IMR-90 (cell line): ENCODE measurements at regions not wholly inside any gene's neighbourhood (a gene's known extent, or its start where the extent isn't known, plus 50 kb on each side); places are given as distances from the start of the nearest gene placed in this dataset.

ENCODE experiments used
- ATAC-seq: fragments of 200-7000 bp; cut with Tn5 transposase; 2 replicates; pipeline ENCODE4 v1.9.1; 2020; ENCODE audit warnings: low read depth, mild to moderate bottlenecking, moderate library complexity
- BruUV-seq: library from RNA; stranded (reverse); fragments of 400-500 nt; replicated peaks from 2 replicates; lab custom pipeline; 2021; lab: Mats Ljungman, UMichigan
- CTCF ChIA-PET: fragments of 300-600 bp; formaldehyde crosslinking; extraction: SDS; loops from one replicate; lab custom pipeline; 2021; ENCODE audit warnings: antibody characterized with exemption; lab: Yijun Ruan, JAX
- POLR2A ChIA-PET: fragments of 300-600 bp; sonication (Branson Sonifier 250); formaldehyde crosslinking; loops from one replicate; lab custom pipeline; 2022; ENCODE audit warnings: antibody characterized with exemption; ENCODE audit not compliant: unreplicated experiment; lab: Charles Lee
- DNase-seq: peaks from one replicate; pipeline ENCODE4 v3.0.0; 2013
- H2AFZ ChIP-seq: replicated peaks from 2 replicates; pipeline ENCODE3; 2013; ENCODE audit warnings: low read length, mild to moderate bottlenecking; ENCODE audit not compliant: poor library complexity
- H2AK5ac ChIP-seq: 2 replicates; pipeline ENCODE4 v1.6.1; 2013; ENCODE audit warnings: low read depth, low read length, inconsistent platforms
- H2AK9ac ChIP-seq: replicated peaks from 2 replicates; pipeline ENCODE3; 2013; ENCODE audit warnings: mild to moderate bottlenecking, low read depth, low read length, moderate library complexity; ENCODE audit not compliant: poor library complexity
- H2BK120ac ChIP-seq: 2 replicates; pipeline ENCODE4 v1.6.1; 2013; ENCODE audit warnings: low read depth, low read length, inconsistent platforms
- H2BK15ac ChIP-seq: 3 replicates; pipeline ENCODE4 v1.6.1; 2013; ENCODE audit warnings: low read depth, low read length, inconsistent platforms
- H2BK20ac ChIP-seq: 2 replicates; pipeline ENCODE4 v1.6.1; 2013; ENCODE audit warnings: low read depth, mild to moderate bottlenecking, inconsistent platforms, low read length, moderate library complexity
- H2BK5ac ChIP-seq: 2 replicates; pipeline ENCODE4 v1.6.1; 2013; ENCODE audit warnings: mild to moderate bottlenecking, low read depth, low read length, inconsistent platforms; ENCODE audit not compliant: poor library complexity, severe bottlenecking
- H3K14ac ChIP-seq: replicated peaks from 2 replicates; pipeline ENCODE4 v1.6.1; 2013; ENCODE audit warnings: low read depth, low read length, inconsistent platforms
- H3K18ac ChIP-seq: 2 replicates; pipeline ENCODE4 v1.6.1; 2013; ENCODE audit warnings: low read depth, low read length, control low read depth
- H3K23ac ChIP-seq: 2 replicates; pipeline ENCODE4 v1.6.1; 2013; ENCODE audit warnings: low read depth, low read length, inconsistent platforms
- H3K27ac ChIP-seq: 2 replicates; pipeline ENCODE4 v1.5.1; 2013; ENCODE audit warnings: mild to moderate bottlenecking, control low read depth, low read length; ENCODE audit not compliant: insufficient read depth
- H3K27me3 ChIP-seq: 2 replicates; pipeline ENCODE4 v1.6.1; 2013; ENCODE audit warnings: low read length; ENCODE audit not compliant: control insufficient read depth, insufficient read depth
- H3K36me3 ChIP-seq: 2 replicates; pipeline ENCODE4 v1.6.1; 2013; ENCODE audit warnings: low read length, mixed read lengths; ENCODE audit not compliant: control insufficient read depth, insufficient read depth
- H3K4ac ChIP-seq: 2 replicates; pipeline ENCODE4 v1.6.1; 2013; ENCODE audit warnings: low read depth, low read length, inconsistent platforms
- H3K4me1 ChIP-seq: 2 replicates; pipeline ENCODE4 v1.6.1; 2013; ENCODE audit warnings: low read length, mixed read lengths; ENCODE audit not compliant: control insufficient read depth, insufficient read depth
- H3K4me2 ChIP-seq: 2 replicates; pipeline ENCODE4 v1.6.1; 2013; ENCODE audit warnings: low read depth, mild to moderate bottlenecking, control low read depth, low read length, moderate library complexity
- H3K4me3 ChIP-seq: 2 replicates; pipeline ENCODE4 v1.5.1; 2013; ENCODE audit warnings: low read depth, mild to moderate bottlenecking, control low read depth, low read length, moderate library complexity; ENCODE audit not compliant: insufficient read depth
- H3K56ac ChIP-seq: 2 replicates; pipeline ENCODE4 v1.6.1; 2013; ENCODE audit warnings: low read length, inconsistent platforms; ENCODE audit not compliant: insufficient read depth; ENCODE audit errors: extremely low read depth
- H3K79me1 ChIP-seq, 2 experiments: 2 replicates each; pipeline ENCODE4 v1.6.1; 2013; ENCODE audit warnings: low read length in 2 of 2, inconsistent platforms in 1 of 2, low read depth in 1 of 2
- H3K9ac ChIP-seq: 2 replicates; pipeline ENCODE4 v1.6.1; 2013; ENCODE audit warnings: low read depth, low read length, control low read depth
- H3K9me1 ChIP-seq: 2 replicates; pipeline ENCODE4 v1.6.1; 2013; ENCODE audit warnings: low read length, inconsistent platforms; ENCODE audit not compliant: insufficient read depth
- H3K9me3 ChIP-seq: 2 replicates; pipeline ENCODE4 v1.6.1; 2013; ENCODE audit warnings: low read length; ENCODE audit not compliant: control insufficient read depth, insufficient read depth
- H4K20me1 ChIP-seq: 2 replicates; pipeline ENCODE4 v1.6.1; 2013; ENCODE audit warnings: low read length, inconsistent platforms; ENCODE audit not compliant: insufficient read depth
- H4K5ac ChIP-seq: 2 replicates; pipeline ENCODE4 v1.6.1; 2013; ENCODE audit warnings: mild to moderate bottlenecking, low read depth, low read length, control low read depth
- H4K8ac ChIP-seq, 2 experiments: 2 replicates each; pipeline ENCODE4 v1.6.1; 2013; ENCODE audit warnings: low read depth in 2 of 2, low read length in 2 of 2, control low read depth in 1 of 2, inconsistent platforms in 1 of 2
- H4K91ac ChIP-seq: 2 replicates; pipeline ENCODE4 v1.6.1; 2013; ENCODE audit warnings: low read depth, low read length, inconsistent platforms; ENCODE audit not compliant: insufficient read depth
- FOS ChIP-seq: fragments of 150-350 bp; IDR thresholded peaks from 2 replicates; pipeline ENCODE4 v1.6.1; 2016; ENCODE audit warnings: low read depth, low read length
- RAD21 ChIP-seq: IDR thresholded peaks from 2 replicates; pipeline ENCODE4 v1.6.1; 2012; ENCODE audit warnings: low read length, improper control_type of control experiment
- USF2 ChIP-seq: fragments of 150-350 bp; IDR thresholded peaks from 2 replicates; pipeline ENCODE4 v1.6.1; 2017; ENCODE audit warnings: mild to moderate bottlenecking, antibody characterized with exemption, low read length, low read depth
- WGBS, 2 experiments: methylation state at CpG; one replicate each; pipeline versions ENCODE4 v1.1.5 to v1.1.7; 2013; ENCODE audit warnings: missing lambda C conversion rate in 2 of 2; ENCODE audit not compliant: insufficient read length in 1 of 2; ENCODE audit errors: extremely low coverage in 2 of 2; 5-methylcytosine and 5-hydroxymethylcytosine counted together
- dilution Hi-C: fragments of 300-500 bp; cut with HindIII; formaldehyde crosslinking; loops from one replicate; pipeline ENCODE4 v1.14.3; 2018; ENCODE audit warnings: low sequenced_read_pairs; ENCODE audit not compliant: unreplicated experiment
- in situ Hi-C: fragments of 300-500 bp; cut with MboI; formaldehyde crosslinking; loops from 3 replicates; pipeline ENCODE4 v1.14.3; 2019; ENCODE audit warnings: low sequenced_read_pairs, inconsistent platforms, mixed read lengths
- intact Hi-C: fragments of 100-400 bp; cut with micrococcal nuclease; formaldehyde crosslinking; loops from 2 replicates; pipeline ENCODE4 v1.10.0; 2022

DNA sequence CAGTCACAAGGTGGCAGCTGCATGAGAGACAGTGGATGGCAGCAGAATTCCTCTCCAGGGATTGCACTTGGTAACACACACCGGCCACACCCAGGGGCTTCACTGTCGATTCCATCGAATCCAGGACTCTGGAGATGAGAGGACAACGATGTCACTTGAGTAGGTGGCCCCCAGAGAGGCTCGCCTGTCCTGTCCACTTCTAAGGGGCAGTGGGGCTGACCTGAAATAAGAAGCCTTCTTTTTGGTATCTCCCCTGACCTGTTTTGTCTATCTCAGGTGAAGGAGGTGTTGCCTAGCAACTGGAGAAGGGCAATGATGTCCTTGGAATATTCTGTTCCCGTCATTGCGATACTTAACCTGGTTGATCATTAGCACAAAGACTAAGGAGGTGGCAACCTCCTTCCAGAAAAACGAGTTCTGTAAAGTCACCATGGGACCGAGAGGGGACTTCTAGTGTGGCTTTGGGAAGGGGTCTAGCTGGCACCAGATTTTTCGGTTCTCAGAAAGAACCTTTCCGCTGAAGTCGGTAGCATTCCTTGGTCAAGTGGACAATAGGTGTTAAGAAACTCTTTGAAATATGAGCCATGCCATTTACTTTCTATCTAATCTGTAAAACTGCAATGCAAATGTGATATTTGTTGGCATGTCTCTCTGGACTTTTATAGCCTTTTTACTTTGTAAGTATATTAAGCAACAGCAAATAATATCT, 85.2 kb upstream of the TMPRSS2 start:
- H2BK20ac ChIP-seq: no peak overlapping the region
- peaks cover 27% of the 10 kb centered on the region for H3K27me3 ChIP-seq
- no peaks in the 10 kb centered on the region for H3K79me1 ChIP-seq
- H2AK5ac ChIP-seq: no peak overlapping the region
- H3K27ac ChIP-seq: no peak overlapping the region
- ATAC-seq: no peak
- 49% methylated on average over 8 of the region's 12 CpGs; no CpG with 5 or more reads in 1 of the 2 experiments for WGBS, 2 experiments
- H3K14ac ChIP-seq: no peak overlapping the region
- no peaks in the 10 kb centered on the region for H3K36me3 ChIP-seq
- H3K4me2 ChIP-seq: no peak overlapping the region
- no peak overlapping the region for H3K9ac ChIP-seq
- H2BK15ac ChIP-seq: no peak overlapping the region
- H3K4me3 ChIP-seq: no peak overlapping the region
- in situ Hi-C loops: no loop called here
- BruUV-seq: no TSS peak
- H3K4ac ChIP-seq: no peak overlapping the region
- no peak overlapping the region for H2BK5ac ChIP-seq
- H3K9me1 ChIP-seq: no peaks in the 10 kb centered on the region
- H4K5ac ChIP-seq: no peak overlapping the region
- dilution Hi-C loops: no loop called here
- DNase-seq: no peak
- H2BK120ac ChIP-seq: no peak overlapping the region
- no peaks in the 10 kb centered on the region for H3K9me3 ChIP-seq
- no peak for TF ChIP-seq FOS
- TF ChIP-seq RAD21: no peak
- no peak for TF ChIP-seq USF2
- H4K91ac ChIP-seq: no peak overlapping the region
- no peak overlapping the region for H3K23ac ChIP-seq
- ChIA-PET POLR2A (no interaction called here), CTCF (no interaction called here)
- H4K8ac ChIP-seq: no peak overlapping the region
- H2AFZ ChIP-seq: no peak overlapping the region
- intact Hi-C loops: no loop called here
- H3K56ac ChIP-seq: no peak overlapping the region
- H4K20me1 ChIP-seq: no peaks in the 10 kb centered on the region
- H2AK9ac ChIP-seq: no peak overlapping the region
- no peaks in the 10 kb centered on the region for H3K4me1 ChIP-seq
- H3K18ac ChIP-seq: no peak overlapping the region
